HG03520 (cell line): ENCODE measurements at regions not wholly inside any gene's neighbourhood (a gene's known extent, or its start where the extent isn't known, plus 50 kb on each side); places are given as distances from the start of the nearest gene placed in this dataset.

ENCODE experiments used
- ATAC-seq: cut with Tn5 transposase; IDR thresholded peaks from one replicate; pipeline ENCODE4 v1.9.1; 2021; ENCODE audit warnings: mild to moderate bottlenecking, moderate library complexity; ENCODE audit not compliant: unreplicated experiment

DNA sequence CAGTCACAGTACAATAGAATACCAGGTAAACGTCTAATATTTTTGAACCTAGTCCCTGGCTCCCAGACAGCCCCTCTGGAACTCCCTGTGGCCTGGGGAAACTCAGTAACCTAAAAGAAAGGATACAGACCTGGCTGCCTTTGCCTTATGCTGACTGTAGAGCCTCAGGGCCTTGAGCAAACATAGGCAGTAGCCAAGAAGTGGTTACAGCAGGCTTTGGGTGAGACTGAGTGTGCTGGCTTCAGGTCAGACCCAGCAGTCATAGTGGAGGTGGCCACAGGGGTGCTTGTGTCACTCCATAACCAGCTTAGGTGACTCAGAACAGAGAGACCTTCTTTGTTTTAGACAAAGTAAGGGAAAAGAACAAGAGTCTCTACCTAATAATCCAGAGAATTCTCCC, 141.8 kb upstream of the PRDX4 start:
- no peak for ATAC-seq

DNA sequence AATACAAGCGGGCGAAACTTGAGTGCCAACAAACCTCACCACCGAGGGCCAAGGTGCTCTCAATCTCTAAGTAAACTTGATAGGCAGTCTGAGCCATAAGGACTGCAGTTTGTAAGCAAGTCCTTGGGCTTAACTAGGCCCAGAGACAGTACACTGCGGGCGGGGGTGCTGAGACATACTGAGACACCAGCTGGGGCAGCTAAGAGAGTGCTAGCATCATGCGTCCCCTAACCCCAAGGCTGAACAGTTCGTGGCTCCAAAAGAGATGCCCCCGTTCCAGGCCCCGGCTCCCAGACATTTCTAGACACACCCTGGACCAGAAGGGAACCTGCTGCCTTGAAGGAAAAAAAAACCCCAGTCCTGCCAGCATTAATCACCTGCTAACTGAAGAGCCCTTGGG, 126.8 kb upstream of the PRDX4 start:
- no peak for ATAC-seq

DNA sequence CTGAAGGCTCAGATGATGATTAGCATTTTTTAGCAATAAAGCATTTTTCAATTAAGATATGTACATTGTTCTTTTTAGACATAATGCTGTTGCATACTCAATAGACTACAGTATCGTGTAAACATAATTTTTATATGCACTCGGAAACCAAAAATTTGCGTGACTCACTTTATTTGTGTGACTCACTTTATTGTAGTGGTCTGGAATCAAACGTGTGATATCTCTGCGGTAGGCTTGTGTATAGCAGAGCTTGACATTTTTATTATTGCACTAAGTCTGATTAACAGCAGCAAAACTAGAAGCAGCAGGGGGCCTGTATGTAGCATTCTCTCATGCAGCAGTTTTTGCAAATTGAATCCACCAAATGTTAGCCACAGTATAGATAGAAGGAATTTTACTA, 119.1 kb upstream of the PRDX4 start:
- no peak for ATAC-seq

DNA sequence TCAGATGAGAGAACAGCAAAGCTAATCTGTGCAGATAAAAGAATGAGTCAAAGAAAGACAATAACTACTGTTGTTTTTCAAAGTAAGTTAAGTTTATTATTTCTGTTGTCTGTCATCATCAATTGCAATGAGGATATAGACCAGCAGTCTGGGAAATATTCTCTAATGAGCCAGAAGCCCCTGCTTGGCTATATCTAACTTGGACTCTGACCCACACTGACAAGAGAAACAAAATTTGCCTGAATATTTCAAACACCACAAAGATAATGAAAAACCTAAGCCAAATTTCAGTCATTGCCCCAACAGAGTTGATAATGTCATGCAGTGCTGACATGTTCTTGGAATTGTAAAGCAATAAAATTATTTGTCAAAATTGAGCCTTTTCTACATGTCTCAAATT, 115.0 kb upstream of the PRDX4 start:
- no peak for ATAC-seq

DNA sequence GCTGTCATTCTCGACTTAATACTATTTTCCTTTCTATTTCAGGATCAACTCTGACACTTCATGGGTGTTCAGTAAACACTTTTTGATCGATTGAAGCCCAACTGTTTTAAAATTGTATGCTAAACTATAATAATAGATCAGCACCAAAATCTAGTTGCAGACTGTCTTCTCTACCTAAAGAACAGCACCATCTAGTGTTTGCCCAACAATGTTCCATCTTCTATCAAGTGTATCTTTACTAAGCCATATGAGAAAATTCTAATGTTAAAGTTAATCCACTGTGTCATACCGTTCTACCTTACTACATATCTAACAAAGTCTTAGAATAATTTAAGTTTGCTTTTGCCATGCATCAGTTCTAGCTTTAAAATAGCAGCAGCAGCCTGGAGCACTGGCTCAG, 113.0 kb upstream of the PRDX4 start:
- ATAC-seq = no peak

DNA sequence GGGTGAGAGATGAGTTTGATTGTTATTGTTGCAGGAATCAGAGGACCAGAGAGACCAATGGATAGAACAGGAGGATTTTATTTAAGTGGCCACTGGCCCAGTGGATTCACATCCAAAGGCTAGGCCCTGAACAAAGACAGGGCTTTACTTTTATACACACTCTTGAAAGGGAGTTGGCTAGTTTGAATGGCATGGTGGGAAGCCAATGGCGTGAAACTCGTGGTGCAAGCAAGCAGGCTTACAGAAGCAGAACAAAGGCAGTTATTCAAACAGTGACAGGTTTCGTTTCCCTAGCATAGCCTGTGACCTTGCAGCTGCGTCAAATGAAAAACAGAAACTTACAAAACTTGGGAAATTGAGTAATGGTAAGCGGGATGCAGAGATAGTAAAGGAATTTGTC, 110.2 kb upstream of the PRDX4 start:
- no peak for ATAC-seq

DNA sequence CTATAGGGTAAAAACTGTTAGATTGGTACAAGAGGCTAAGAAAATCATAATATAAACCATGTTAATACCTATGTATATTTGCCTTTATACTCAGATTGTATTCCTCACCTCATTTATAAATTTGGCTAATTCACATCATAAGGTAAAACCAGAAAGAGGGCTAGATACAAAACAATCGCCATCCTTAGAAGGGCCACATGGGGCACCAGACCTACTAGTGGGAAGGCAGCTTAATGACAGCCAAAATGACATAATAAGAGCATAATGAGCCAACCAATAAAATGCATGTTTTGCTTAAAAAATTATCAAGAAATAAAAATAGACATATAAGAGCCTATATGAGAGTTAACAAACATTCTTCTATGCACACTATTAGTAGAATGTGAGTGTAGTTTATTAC, 107.3 kb upstream of the PRDX4 start:
- no peak for ATAC-seq

DNA sequence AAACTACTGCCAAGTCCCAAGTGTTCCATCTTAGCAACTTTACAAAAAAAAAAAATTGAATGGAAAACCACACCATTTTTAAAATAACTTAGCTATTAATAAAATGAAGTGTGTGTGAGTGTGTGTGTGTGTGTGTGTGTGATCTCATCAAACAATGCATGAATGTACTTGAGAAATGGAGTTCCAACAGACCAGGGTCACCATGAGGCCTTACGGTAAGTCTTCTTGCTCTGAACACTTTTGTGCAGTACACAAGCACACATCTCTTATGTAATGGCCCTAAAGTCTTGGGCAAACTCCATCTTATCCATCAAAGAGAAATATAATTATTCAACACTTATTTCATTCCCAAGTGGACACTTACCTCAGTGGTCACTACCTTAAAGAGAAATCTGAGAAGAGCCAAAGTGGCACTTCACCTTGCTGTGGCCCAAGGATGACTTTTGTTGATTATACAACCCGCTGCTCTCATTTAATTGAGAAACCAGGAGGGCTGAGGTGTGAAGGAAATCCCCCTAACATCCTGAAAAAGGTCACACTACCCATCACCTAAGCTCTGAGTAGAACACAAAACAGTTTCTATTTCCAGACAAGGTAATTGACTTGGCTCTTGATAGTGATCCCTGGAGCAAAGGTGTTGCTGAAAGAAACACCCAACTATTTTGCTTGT, 96.5 kb upstream of the PRDX4 start:
- ATAC-seq = no peak

DNA sequence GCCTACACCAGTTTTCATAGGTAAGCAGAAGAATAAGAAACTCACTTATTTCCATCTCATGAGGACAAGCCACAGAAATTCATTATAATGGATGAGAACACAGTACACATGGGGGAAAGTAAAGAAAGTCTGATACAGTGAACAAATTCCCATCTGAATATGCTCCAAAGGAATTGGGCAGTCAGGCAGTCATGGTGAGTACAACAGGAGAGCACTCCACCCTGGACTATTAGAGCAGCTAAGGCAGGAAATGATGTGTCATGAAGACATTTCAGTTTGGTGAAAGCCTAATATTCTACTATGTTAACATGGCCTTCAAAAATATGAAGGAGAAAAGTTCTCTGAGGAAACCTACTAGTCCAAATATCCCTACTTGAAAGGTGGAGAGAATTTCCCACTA, 92.0 kb upstream of the PRDX4 start:
- no peak for ATAC-seq

DNA sequence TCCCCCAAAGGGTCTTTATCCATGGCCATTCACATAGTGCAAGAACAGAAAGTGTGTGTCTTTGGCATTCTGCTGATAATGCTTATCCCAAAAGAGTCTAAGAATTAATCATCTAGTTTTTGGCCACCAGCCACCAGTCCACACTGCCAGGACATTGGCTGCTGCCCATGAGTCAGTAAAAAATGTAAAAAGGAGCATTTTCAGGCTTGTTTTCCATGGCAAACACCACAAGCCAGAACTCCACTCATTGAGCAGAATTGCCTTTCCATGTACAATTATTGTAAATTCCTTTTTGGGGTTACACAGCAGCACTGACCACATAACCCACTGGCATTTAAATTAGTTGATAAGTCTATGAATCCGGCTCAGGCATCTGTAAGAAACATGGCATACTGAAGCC, 89.2 kb upstream of the PRDX4 start:
- ATAC-seq = no peak

DNA sequence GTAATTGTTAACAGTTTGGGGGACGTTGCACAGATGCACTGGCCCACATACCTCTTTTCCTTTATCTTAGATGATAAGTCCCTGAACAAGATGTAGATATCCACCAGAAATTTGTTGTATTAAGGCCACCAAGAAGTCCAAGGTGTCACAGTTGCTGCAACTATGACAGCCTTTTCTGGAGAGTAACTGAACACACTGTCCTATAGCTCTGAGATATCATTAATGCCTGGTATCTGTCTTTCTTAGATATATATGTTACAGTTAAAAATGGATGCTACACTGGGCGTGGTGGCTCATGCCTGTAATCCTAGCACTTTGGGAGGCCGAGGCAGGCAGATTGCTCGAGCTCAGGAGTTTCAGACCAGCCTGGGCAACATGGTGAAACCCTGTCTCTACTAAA, 77.8 kb upstream of the PRDX4 start:
- ATAC-seq = no peak

DNA sequence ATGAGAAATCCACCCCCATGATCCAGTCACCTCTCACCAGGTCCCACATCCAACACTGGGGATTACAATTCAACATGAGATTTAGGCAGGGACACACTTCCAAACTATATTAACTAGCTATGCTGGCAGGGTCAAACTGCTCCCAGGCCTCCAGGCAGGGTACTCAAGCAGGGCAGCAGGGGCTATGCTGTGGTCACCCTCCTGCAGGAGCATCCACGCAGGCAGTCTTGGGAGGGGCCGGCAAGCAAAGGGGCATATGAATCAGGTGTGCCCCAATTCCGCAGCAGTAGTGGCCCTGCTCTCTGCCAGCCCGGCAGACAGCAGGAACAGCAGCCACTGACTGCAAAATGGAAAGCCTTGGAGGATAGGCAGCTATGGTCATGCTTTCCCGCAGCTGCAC, 74.6 kb upstream of the PRDX4 start:
- no peak for ATAC-seq

DNA sequence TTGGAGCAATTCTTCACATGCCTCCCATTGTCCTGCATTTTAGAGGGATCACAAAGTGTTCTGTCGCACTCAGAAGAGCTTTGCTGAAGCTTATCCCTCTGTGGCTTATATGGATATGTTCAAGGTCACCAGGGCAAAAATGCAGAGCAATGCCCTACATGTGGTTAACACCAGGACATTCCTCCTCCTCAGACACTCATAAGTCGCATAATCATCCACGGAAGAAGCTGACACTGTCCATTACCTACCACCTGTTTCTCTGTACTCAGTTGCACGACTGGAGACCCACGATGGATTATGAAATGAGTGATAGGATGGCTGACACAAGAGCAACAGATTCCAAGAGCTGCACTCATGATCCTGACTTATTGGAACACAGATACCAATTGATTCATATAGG, 68.7 kb upstream of the PRDX4 start:
- ATAC-seq = no peak

DNA sequence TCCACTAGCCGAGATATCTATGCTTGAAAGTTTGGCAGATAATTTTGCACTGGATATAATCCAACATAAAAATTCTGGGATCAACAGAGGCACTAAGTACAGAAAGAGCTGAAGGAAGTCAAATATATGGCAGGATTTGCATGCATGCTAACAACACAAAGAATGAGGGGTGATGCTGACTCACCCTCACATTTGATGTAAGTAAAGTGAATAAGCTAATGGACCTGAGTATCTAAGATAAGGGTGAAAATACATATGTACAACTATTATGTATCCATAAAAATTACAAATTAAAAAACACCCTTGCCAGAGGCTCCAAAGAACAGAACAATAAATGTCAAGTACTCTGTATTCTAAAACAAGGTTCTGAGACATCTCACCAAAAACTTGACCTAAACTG, 63.8 kb upstream of the PRDX4 start:
- no peak for ATAC-seq

DNA sequence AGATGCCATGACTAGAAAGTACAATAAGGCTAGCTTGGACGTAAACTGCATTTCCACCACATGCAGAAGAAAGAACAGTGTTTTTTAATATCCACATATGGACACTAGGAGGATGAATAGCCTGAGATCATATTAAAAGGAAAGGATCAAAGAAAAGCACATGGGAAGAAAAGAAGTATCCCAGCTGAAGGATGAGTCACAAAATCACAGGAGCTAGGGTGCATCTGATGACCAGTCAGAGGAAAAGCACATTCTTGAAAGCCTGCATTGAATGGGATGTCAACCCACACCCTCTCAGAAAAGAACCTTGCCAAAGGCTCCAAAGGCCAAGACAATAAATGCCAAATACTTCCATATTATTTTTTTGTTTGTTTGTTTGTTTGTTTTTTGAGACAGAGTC, 56.8 kb upstream of the PRDX4 start:
- no peak for ATAC-seq

DNA sequence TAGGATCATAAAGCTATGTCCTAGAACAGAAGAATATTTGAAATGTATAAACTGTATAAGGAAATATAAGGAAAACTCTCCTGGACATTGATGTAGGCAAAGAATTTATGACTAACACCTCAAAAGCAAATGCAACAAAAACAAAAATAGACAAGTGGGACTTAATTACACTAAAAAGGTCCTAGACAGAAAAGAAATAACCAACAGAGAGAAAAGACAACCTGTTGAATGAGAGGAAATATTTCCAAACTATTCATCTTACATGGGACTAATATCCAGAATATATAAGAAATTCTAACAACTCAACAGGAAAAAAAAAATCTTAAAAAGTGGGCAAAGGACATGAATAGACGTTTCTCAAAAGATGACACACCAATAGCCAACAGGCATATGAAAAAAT, 54.4 kb upstream of the PRDX4 start:
- no peak for ATAC-seq

DNA sequence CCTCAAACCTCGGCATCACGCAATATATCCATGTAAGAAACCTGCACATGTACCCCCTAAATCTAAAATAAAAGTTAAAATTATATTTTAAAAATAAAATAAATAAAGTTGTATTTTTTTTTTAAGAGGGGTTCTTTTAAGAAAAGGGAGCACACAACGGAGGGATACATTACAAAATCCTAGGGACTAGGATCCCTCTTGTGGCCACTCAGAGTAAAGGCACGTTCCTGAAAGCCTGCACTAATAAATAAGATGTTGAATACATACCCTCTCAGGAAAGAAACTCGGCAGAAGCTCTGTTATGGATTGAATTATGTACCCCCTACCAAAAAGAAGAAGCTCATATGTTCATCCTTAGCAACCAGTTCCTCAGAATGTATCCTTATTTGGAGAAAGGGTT, 50.9 kb upstream of the PRDX4 start:
- ATAC-seq = peak; percentile 71
